ENCODE measurements at regions not wholly inside any gene's neighbourhood (a gene's known extent, or its start where the extent isn't known, plus 50 kb on each side); places are given as distances from the start of the nearest gene placed in this dataset.

GRCh38 chr2:71882949-71883472 lies 264.7 kb downstream of the CYP26B1 start:
- Mint-ChIP-seq H3K9me3 (peaks cover 16% of the 10 kb centered on the region), H3K4me1 (peaks cover 28% of the 10 kb centered on the region), H3K36me3 (ENCODE audit: low read depth) (no peaks in the 10 kb centered on the region), H3K27ac (no peak overlapping the region), H3K27me3 (ENCODE audit: low read depth) (peaks cover 64% of the 10 kb centered on the region), H3K4me3 (no peak overlapping the region)
- TF ChIP-seq CTCF (IDR thresholded peaks at IDR 0.05; ENCODE audit: unreplicated experiment in 3 of 3): no peak

GRCh38 chr2:71882236-71882946 lies 265.3 kb downstream of the CYP26B1 start:
- no peak for TF ChIP-seq CTCF (IDR thresholded peaks at IDR 0.05; ENCODE audit: unreplicated experiment in 3 of 3)
- Mint-ChIP-seq H3K36me3 (ENCODE audit: low read depth) (no peaks in the 10 kb centered on the region), H3K27ac (no peak overlapping the region), H3K4me1 (peaks cover 28% of the 10 kb centered on the region), H3K27me3 (ENCODE audit: low read depth) (peaks cover 69% of the 10 kb centered on the region), H3K9me3 (peaks cover 16% of the 10 kb centered on the region), H3K4me3 (no peak overlapping the region)

GRCh38 chr2:71880846-71881610 lies 266.6 kb downstream of the CYP26B1 start:
- H3K4me1 Mint-ChIP-seq: peaks cover 28% of the 10 kb centered on the region
- no peak for TF ChIP-seq CTCF (IDR thresholded peaks at IDR 0.05; ENCODE audit: unreplicated experiment in 3 of 3)
- no peak overlapping the region for H3K4me3 Mint-ChIP-seq

GRCh38 chr2:71880287-71880686 lies 267.4 kb downstream of the CYP26B1 start:
- peaks cover 28% of the 10 kb centered on the region for H3K4me1 Mint-ChIP-seq
- H3K9me3 Mint-ChIP-seq: peaks cover 5% of the 10 kb centered on the region
- peaks cover 73% of the 10 kb centered on the region for H3K27me3 Mint-ChIP-seq (ENCODE audit: low read depth)
- H3K36me3 Mint-ChIP-seq (ENCODE audit: low read depth): no peaks in the 10 kb centered on the region
- H3K4me3 Mint-ChIP-seq: no peak overlapping the region
- TF ChIP-seq CTCF (IDR thresholded peaks at IDR 0.05; ENCODE audit: unreplicated experiment in 3 of 3): no peak
- H3K27ac Mint-ChIP-seq: no peak overlapping the region

More at GRCh38 chr2:71880846-71881610, 266.6 kb downstream of the CYP26B1 start:
- no peaks in the 10 kb centered on the region for H3K36me3 Mint-ChIP-seq (ENCODE audit: low read depth)
- no peak overlapping the region for H3K27ac Mint-ChIP-seq
- peaks cover 8% of the 10 kb centered on the region for H3K9me3 Mint-ChIP-seq
- H3K27me3 Mint-ChIP-seq (ENCODE audit: low read depth): peaks cover 71% of the 10 kb centered on the region

GRCh38 chr2:71879509-71880184 lies 268.0 kb downstream of the CYP26B1 start:
- Mint-ChIP-seq H3K27ac (no peak overlapping the region), H3K9me3 (peaks cover 4% of the 10 kb centered on the region), H3K27me3 (ENCODE audit: low read depth) (peaks cover 73% of the 10 kb centered on the region), H3K4me1 (peaks cover 28% of the 10 kb centered on the region), H3K4me3 (no peak overlapping the region), H3K36me3 (ENCODE audit: low read depth) (no peaks in the 10 kb centered on the region)
- TF ChIP-seq CTCF (IDR thresholded peaks at IDR 0.05; ENCODE audit: unreplicated experiment in 3 of 3): no peak

All from nephron (organoid).